ENCODE measurements at regions not wholly inside any gene's neighbourhood (a gene's known extent, or its start where the extent isn't known, plus 50 kb on each side); places are given as distances from the start of the nearest gene placed in this dataset.
"Not testable (repeated sequence)": the region's sequence is repeated elsewhere in the genome, so short reads cannot be mapped to it uniquely, and the experiment has no call there.

DNA sequence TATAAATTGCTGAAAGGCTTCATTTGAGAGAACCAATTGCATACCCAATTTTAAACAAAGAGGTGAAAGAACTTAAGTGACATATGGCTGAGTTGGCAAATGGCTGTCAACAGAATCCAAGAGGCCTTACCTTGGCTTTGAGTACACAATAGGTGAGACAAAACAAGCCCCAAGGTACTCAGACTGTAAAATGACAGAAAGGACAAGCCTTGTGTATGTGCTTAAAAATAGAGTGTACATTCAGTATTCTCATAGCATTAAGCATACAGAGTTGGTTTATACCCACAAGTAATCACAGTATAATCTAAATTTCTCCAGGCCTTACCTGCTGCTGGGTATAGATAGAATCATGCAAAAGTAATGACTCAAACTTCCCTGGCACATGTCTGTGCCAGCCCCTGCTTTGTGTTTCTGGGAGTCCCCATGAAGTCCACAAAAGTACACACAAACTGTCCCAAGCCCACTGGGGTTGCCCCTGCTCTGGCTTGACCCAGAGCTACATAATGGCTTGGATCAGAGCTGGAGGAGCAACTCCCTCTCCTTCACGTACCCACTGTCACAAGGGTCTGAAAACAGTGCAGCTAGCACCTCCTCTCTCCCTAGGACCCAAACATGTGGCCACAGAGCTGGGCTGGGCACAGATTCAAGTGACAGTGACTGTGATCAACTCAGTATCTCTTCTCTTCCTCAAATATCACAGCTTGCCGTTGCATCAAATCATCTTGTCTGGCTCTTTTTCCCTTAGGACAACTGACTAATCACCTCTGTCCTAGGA is 250.8 kb downstream of the ENC1 start:
- H3K9ac ChIP-seq: no peak overlapping the region
- H3K4me2 ChIP-seq: no peak overlapping the region
- H3K27me3 ChIP-seq: no peaks in the 10 kb centered on the region
- no peaks in the 10 kb centered on the region for H3K9me3 ChIP-seq
- no peak overlapping the region for H3K27ac ChIP-seq
- H3K4me1 ChIP-seq: no peaks in the 10 kb centered on the region
- no peaks in the 10 kb centered on the region for H3K36me3 ChIP-seq
- H4K20me1 ChIP-seq: no peaks in the 10 kb centered on the region
- TF ChIP-seq Cebpa-rat (IDR thresholded peaks at IDR 0.05): no peak
- H3K4me3 ChIP-seq: no peak overlapping the region

DNA sequence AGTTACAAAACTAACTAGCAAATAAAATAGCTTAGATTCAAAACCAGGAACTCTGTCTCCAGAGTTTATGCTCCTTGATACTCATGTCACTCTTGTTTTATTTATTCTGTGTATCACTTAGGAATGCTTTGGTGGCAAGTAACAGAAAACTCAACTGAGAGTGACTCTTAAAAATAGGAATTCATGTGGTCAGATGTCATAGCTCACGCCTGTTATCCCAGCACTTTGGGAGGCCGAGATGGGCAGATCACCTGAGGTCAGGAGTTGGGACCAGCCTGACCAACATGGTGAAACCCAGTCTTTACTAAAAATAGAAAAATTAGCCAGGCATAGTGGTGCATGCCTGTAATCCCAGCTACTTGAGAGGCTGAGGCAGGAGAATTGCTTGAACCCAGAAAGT is 252.1 kb downstream of the ENC1 start:
- H3K36me3 ChIP-seq, H3K27me3 ChIP-seq, H3K4me1 ChIP-seq, H3K9ac ChIP-seq, H4K20me1 ChIP-seq, H3K4me3 ChIP-seq, H3K4me2 ChIP-seq, H3K9me3 ChIP-seq, H3K27ac ChIP-seq: not testable (repeated sequence)

DNA sequence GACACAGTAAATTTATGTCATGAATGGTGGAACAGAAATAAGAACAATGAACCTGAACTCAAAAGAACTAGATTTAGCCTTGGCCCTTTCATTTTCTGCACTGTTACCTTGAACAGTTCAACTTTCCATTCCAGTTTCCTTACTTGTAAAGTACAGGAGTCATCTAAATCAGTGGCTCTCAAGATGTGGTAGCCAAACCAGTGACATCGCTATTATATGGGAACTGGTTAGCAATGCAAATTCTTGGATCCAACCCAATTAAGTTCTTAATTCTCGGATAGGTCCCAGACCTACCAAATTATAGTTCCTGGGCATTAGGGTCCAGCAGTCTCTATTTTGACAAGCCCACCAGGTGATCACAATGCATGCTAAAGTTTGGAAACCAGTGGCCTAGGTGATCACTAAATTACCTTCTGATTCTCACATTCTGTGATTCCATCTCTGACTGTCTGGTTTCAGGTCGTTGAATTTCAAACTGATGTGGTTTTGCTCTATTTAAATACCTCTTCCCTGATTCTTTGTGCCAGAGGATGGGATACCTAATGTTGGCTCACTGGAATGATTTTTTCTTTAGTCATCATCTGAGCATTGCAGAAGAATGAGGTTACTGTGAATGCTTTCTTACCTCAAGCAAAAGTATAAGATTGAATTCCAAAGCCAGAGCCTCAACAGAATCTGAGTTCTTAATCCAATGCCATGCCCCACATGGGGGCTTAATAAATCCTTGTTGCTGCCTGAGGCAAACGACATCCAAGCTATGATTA is 253.8 kb downstream of the ENC1 start:
- H3K4me2 ChIP-seq: no peak overlapping the region
- H3K36me3 ChIP-seq: no peaks in the 10 kb centered on the region
- H3K9ac ChIP-seq: no peak overlapping the region
- no peak overlapping the region for H3K4me3 ChIP-seq
- H4K20me1 ChIP-seq: no peaks in the 10 kb centered on the region
- no peaks in the 10 kb centered on the region for H3K9me3 ChIP-seq
- no peak for TF ChIP-seq Cebpa-rat (IDR thresholded peaks at IDR 0.05)
- no peak overlapping the region for H3K27ac ChIP-seq
- H3K27me3 ChIP-seq: no peaks in the 10 kb centered on the region
- H3K4me1 ChIP-seq: peaks cover 11% of the 10 kb centered on the region

DNA sequence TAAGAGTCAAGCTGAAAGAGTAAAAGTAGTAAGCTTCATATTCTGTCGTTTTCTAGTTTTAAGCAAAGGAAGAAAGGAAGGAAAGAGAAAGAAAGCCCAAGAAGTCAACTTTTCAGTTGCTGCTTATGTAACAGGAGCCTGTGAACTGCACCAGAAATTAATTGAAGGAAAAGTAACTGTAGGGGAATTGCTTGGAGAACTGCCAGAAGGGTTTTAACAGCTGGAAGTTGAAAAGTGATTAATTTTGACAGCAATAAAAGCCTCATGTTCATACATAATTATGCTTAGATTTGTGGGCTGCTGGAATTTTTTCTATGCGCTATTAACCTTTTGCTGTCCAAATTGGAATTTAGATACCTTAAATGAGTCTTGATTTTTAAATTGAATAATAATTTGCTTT is 255.7 kb downstream of the ENC1 start:
- Histone ChIP-seq H3K9ac (no peak overlapping the region), H3K9me3 (no peaks in the 10 kb centered on the region), H3K27ac (no peak overlapping the region), H3K4me1 (peaks cover 11% of the 10 kb centered on the region), H3K4me2 (no peak overlapping the region), H3K4me3 (no peak overlapping the region), H4K20me1 (no peaks in the 10 kb centered on the region), H3K36me3 (no peaks in the 10 kb centered on the region), H3K27me3 (no peaks in the 10 kb centered on the region)
- no peak for TF ChIP-seq Cebpa-rat (IDR thresholded peaks at IDR 0.05)

DNA sequence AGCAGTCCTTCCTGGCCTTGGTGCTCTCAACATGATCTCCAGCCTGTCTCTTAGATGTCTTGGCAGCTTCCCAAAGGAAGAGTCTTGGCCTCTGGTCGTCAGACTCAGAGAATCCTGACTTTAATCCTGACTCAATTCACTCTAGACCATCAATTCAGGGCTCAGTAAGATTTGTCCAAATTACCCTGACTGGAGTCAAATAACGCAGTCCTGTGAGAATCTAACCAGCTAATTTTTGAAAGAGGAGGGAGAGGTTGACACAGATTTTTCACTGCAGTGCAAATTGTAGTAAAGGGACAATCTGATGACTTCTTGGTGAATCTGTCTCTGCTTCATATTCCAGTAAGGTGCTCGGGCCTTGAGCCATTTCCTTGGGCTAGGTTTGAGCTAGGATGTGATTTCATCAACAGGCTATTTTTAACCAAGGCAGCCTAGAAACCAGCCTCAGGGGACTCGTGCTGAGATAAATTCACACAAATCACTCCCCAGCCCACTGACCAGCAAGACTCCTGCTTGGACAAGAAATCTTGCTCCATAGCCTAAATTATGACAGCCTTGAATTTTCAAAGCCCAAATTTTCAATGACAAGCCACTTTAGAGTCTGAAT is 257.4 kb downstream of the ENC1 start:
- peaks cover 11% of the 10 kb centered on the region for H3K4me1 ChIP-seq
- no peak overlapping the region for H3K9ac ChIP-seq
- no peaks in the 10 kb centered on the region for H4K20me1 ChIP-seq
- H3K27ac ChIP-seq: no peak overlapping the region
- H3K9me3 ChIP-seq: no peaks in the 10 kb centered on the region
- H3K4me3 ChIP-seq: no peak overlapping the region
- no peaks in the 10 kb centered on the region for H3K36me3 ChIP-seq
- peak overlapping the region; percentile 38 for H3K4me2 ChIP-seq
- no peak for TF ChIP-seq Cebpa-rat (IDR thresholded peaks at IDR 0.05)
- H3K27me3 ChIP-seq: no peaks in the 10 kb centered on the region

DNA sequence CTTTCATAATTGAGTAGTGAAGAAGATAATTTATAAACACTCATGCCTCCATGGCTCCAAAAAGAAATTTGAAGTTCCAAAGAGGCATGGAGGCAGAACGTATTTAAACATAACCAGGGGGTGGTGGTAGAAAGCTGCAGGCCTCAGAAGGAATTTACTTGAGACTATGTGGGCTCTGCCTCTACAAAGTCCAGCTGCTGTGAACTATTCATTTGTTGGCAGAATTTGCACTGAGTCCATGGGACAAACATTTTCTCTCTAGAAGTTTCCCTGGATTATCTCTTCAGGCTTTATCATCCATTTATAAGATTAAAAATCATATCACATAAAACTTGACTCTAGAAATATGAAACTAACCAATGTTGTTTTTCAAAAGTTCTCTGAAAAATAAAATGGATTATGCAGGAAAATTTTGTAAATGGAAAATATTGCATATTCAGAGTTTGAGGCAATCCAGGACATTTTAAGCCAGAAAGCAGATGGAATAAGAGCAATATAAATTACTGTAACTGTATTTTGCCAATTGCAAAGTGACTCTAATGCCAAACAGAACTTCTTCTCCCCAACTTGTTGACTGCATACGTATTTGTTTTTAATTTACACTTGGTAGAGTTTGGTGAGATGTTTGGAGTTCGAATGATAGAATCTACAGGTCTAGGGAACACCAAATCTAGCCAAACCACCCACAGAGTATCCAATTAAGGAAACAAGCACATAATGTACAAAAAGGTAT is 258.2 kb downstream of the ENC1 start:
- Histone ChIP-seq H3K4me1 (peaks cover 11% of the 10 kb centered on the region), H3K4me2 (no peak overlapping the region), H3K4me3 (no peak overlapping the region)

DNA sequence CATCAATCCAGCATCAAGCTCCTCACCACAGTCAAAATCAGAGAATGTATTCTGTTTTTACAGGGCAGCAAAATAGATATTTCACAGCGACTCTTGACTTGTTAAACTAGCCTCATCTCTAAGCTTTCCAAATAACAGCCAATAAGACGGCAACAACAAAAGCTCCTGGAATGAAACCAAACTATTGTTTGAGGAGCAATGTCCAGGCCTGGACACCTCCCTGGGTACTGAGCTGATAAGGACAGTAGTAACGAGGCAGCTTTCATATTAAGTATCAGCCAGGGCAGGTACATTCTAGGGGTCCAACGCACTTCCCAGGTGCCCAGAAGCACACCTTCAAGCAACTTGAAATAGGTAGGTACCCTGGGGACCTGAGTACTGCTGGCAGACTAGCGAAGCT is 260.3 kb downstream of the ENC1 start:
- Histone ChIP-seq H3K27me3 (no peaks in the 10 kb centered on the region), H4K20me1 (no peaks in the 10 kb centered on the region), H3K36me3 (no peaks in the 10 kb centered on the region), H3K4me3 (no peak overlapping the region), H3K4me1 (peaks cover 11% of the 10 kb centered on the region), H3K9ac (no peak overlapping the region), H3K9me3 (no peaks in the 10 kb centered on the region), H3K27ac (no peak overlapping the region), H3K4me2 (no peak overlapping the region)
- TF ChIP-seq Cebpa-rat (IDR thresholded peaks at IDR 0.05): no peak

More for the DNA sequence above, 258.2 kb downstream of the ENC1 start:
- Histone ChIP-seq H4K20me1 (no peaks in the 10 kb centered on the region), H3K27ac (no peak overlapping the region), H3K27me3 (no peaks in the 10 kb centered on the region), H3K36me3 (no peaks in the 10 kb centered on the region), H3K9me3 (no peaks in the 10 kb centered on the region), H3K9ac (no peak overlapping the region)
- TF ChIP-seq Cebpa-rat (IDR thresholded peaks at IDR 0.05): no peak

DNA sequence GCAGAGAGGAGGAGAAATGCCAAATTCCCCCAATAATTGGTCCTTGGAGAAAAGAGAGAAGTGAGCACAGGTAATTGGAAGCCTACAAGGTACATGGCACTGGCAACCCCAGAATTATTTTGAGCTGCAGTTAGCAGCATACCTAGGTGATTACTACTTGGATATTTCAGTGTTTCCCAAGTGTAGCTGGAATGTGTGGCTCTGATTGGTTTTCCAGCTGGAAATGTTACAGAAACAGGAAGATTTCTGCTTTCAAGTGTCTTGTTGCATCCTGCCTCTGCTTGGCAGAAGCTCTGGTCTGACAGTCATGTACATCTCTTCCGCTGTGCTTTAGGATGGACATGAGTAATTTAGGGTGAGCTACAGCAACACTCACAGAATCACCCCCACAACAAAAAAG is 262.1 kb downstream of the ENC1 start:
- H3K27me3 ChIP-seq: no peaks in the 10 kb centered on the region
- no peak overlapping the region for H3K9ac ChIP-seq
- no peaks in the 10 kb centered on the region for H3K9me3 ChIP-seq
- H3K27ac ChIP-seq: no peak overlapping the region
- H3K4me1 ChIP-seq: peaks cover 7% of the 10 kb centered on the region
- H4K20me1 ChIP-seq: no peaks in the 10 kb centered on the region
- H3K4me2 ChIP-seq: no peak overlapping the region
- no peaks in the 10 kb centered on the region for H3K36me3 ChIP-seq
- H3K4me3 ChIP-seq: no peak overlapping the region
- no peak for TF ChIP-seq Cebpa-rat (IDR thresholded peaks at IDR 0.05)

DNA sequence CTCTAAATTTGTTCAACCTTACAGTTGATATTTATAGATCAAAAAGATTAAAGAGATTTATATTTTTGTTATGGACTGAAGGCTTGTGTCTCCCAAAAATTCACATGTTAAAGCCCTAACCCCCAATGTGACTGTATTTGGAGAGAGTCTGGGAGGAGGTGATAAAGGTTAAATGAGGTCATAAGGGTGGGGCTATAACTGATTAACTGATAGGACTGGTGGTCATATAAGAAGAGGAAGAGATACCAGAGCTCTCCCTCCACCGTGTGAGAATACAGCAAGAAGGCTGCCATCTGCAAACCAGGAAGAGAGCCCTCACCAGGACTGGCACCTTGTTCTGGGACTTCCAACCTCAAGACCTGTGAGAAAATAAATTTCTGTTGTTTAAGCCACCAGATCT is 264.3 kb downstream of the ENC1 start:
- Histone ChIP-seq H3K27ac (no peak overlapping the region), H3K9me3 (no peaks in the 10 kb centered on the region), H3K4me1 (no peaks in the 10 kb centered on the region), H3K4me2 (no peak overlapping the region), H3K36me3 (no peaks in the 10 kb centered on the region), H3K9ac (no peak overlapping the region), H3K27me3 (no peaks in the 10 kb centered on the region), H4K20me1 (no peaks in the 10 kb centered on the region), H3K4me3 (no peak overlapping the region)
- no peak for TF ChIP-seq Cebpa-rat (IDR thresholded peaks at IDR 0.05)

DNA sequence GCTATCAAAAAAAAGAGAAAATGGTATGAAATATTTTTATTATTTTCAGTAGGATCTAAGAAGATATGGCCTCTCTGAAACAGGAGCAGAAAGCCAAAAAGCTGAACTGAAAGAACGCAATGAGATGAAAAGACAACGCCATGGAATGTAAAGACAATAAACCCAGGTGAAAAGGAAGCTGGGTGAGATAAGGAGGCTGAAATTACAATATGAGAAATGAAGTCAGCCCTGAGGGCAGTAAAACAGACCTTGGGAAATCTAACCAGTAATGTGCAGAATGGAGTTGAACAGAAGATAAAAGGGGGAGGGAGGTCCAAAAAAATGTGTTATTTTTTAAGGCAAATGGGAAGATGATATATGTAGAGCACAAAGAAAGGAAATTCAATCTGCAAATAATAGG is 265.3 kb downstream of the ENC1 start:
- Histone ChIP-seq H3K4me3 (no peak overlapping the region), H3K9me3 (no peaks in the 10 kb centered on the region), H3K4me2 (no peak overlapping the region), H3K27ac (no peak overlapping the region), H4K20me1 (no peaks in the 10 kb centered on the region), H3K4me1 (no peaks in the 10 kb centered on the region), H3K27me3 (no peaks in the 10 kb centered on the region), H3K36me3 (no peaks in the 10 kb centered on the region), H3K9ac (no peak overlapping the region)
- TF ChIP-seq Cebpa-rat (IDR thresholded peaks at IDR 0.05): no peak
